Suprapubic skin (tissue), 4 donors: ENCODE measurements at regions not wholly inside any gene's neighbourhood (a gene's known extent, or its start where the extent isn't known, plus 50 kb on each side); places are given as distances from the start of the nearest gene placed in this dataset.

ENCODE experiments used
- EP300 ChIP-seq: sonication (generic); formaldehyde crosslinking; IDR thresholded peaks from one replicate; pipeline ENCODE4 v1.6.1; 2017; ENCODE audit warnings: antibody characterized with exemption
- POLR2A ChIP-seq, 2 donors: fragments of 450-650 bp; IDR thresholded peaks; one replicate each; pipeline ENCODE4 v1.6.1; 2017; ENCODE audit warnings: antibody characterized with exemption in 2 of 2, mild to moderate bottlenecking in 2 of 2, moderate library complexity in 2 of 2
- POLR2AphosphoS5 ChIP-seq, 3 donors: sonication (generic); formaldehyde crosslinking; IDR thresholded peaks; one replicate each; pipeline ENCODE4 v1.6.1; 2017; ENCODE audit warnings: antibody characterized with exemption in 3 of 3
- TF ChIP-seq, protein P1 (sequence below), 2 donors: fragments of 200-600 bp in 1 of 2; fragments of 450-650 bp in 1 of 2; sonication (generic) in 1 of 2; IDR thresholded peaks; one replicate each; pipeline ENCODE4 v1.5.1; 2016 to 2019; ENCODE audit warnings: antibody characterized with exemption in 2 of 2, mild to moderate bottlenecking in 1 of 2, moderate library complexity in 1 of 2

DNA sequence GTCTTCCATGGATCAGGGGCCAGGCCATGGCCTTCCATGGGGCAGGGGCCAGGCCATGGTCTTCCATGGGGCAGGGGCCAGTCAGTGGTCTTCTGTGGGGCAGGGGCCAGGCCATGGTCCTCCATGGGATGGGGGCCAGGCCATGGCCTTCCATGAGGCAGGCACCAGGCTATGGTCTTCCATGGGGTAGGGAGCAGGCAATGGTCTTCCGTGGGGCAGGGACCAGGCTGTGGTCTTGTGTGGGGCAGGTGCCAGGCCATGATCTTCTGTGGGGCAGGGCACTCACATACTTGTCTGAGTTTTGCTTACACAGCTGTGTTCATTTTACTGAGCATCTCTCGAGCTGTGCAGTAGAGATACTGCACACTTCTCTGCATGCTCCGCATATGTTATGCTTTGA lies 57.3 kb upstream of the THBS2 start:
- TF ChIP-seq POLR2A (IDR thresholded peaks at IDR 0.05), result no peak
- TF ChIP-seq, protein P1, sequence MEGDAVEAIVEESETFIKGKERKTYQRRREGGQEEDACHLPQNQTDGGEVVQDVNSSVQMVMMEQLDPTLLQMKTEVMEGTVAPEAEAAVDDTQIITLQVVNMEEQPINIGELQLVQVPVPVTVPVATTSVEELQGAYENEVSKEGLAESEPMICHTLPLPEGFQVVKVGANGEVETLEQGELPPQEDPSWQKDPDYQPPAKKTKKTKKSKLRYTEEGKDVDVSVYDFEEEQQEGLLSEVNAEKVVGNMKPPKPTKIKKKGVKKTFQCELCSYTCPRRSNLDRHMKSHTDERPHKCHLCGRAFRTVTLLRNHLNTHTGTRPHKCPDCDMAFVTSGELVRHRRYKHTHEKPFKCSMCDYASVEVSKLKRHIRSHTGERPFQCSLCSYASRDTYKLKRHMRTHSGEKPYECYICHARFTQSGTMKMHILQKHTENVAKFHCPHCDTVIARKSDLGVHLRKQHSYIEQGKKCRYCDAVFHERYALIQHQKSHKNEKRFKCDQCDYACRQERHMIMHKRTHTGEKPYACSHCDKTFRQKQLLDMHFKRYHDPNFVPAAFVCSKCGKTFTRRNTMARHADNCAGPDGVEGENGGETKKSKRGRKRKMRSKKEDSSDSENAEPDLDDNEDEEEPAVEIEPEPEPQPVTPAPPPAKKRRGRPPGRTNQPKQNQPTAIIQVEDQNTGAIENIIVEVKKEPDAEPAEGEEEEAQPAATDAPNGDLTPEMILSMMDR (IDR thresholded peaks at IDR 0.05), result no peak
- TF ChIP-seq POLR2AphosphoS5 (IDR thresholded peaks at IDR 0.05), result no peak
- TF ChIP-seq EP300, result no peak
